HG02885 (cell line): ENCODE measurements at regions not wholly inside any gene's neighbourhood (a gene's known extent, or its start where the extent isn't known, plus 50 kb on each side); places are given as distances from the start of the nearest gene placed in this dataset.

Source experiments
- ATAC-seq: cut with Tn5 transposase; IDR thresholded peaks from one replicate; pipeline ENCODE4 v1.9.1; 2021; ENCODE audit warnings: mild to moderate bottlenecking; ENCODE audit not compliant: unreplicated experiment, poor library complexity

DNA sequence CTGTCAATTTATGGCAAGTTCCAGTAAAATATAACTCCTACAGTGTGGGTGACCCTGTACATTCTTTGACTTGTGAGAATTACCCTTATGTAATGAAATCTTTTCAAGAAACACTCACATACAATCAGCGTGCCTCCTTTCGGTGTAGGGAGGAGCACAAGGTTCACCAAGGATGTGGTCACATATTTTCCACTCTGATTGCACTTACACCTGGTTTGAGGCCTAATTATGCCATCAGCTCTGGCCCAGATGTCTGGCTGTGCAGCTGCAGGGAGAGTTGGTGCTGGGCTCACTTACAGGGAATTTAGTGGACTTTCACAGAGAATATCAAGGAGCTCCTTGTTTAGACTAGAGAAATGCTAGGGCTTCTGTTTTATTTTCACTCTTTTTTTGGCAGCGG, 146.0 kb upstream of the STEAP4 start:
- ATAC-seq = peak; percentile 62

DNA sequence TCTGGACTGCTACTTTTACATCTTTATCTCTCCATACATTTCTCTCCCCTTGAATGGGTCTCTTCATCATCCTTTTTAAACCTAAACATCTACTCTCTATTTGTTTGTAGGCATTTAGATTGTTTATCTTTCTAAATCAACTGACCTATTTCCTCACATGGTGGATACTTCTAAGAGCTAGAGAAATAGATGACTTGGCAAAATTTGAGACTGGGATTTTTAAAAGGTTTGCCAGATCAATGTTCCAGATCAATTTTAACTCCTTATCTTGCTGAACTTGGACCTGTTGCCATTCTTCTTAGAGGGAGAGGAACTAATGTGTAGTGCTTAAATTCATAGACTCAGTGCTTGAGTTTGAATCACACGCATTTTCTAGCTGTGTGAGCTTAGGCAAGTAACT, 144.2 kb upstream of the STEAP4 start:
- ATAC-seq = no peak

- ATAC-seq = no peak
Observed at GRCh38 chr7:88449410-88449809, 142.7 kb upstream of the STEAP4 start.

DNA sequence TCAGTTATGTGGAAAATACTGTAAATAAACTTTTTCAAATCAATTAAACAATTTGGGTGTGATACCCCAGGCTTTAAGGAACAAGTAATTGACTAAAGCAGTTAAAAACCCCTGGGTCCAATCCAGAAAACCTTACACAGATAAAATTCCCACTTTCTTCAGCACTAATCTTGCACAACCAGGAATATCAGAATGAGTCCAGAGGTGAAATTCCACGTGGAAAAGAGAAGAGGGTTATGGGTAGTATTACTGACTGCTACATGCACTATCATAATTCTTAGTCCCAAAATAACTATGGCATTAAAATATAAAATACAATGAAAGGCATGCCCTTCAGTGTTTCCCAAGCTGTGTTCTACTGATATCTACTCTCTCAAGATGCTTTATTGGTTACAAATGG, 135.7 kb upstream of the STEAP4 start:
- no peak for ATAC-seq

DNA sequence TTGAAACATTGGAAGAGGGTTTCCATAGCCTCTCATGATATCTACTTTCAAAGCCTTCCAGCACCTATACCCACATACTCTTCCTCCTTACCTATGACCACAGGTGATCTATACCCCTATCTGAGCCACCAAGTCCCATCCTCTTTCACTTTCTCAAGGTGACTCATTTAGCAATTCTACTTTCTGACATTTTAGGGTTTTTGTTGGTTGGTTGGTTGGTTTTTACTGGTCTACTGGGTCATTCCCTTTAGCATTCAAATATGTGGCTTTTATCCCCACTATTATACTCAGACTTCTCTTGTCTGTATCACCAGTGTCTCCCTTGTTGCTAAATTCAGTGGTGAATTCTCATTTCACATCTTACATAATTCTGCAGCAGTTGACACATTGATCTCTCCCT, 130.4 kb upstream of the STEAP4 start:
- peak; percentile 65 for ATAC-seq

GRCh38 chr7:88432301-88432700, 125.6 kb upstream of the STEAP4 start:
- no peak for ATAC-seq

- ATAC-seq = no peak
Observed at GRCh38 chr7:88431882-88432281, 125.2 kb upstream of the STEAP4 start.

DNA sequence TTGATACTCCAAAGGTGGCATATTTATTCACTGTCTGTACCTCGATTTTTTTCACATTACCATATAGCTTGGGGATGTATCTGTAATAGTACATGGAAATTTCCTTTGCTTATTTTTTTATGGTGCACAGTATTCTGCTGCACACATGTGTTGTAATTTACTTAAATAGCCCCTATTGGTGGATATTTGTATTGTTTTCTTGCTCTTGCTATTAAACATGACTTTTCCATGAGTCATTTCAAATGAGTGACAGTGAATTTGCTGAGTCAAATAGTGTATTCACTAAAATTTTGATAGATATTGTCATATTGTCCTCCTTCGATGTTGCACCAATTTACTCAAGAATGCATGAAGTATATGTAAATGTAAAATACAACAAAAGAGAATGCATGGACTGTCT, 122.7 kb upstream of the STEAP4 start:
- ATAC-seq = no peak

DNA sequence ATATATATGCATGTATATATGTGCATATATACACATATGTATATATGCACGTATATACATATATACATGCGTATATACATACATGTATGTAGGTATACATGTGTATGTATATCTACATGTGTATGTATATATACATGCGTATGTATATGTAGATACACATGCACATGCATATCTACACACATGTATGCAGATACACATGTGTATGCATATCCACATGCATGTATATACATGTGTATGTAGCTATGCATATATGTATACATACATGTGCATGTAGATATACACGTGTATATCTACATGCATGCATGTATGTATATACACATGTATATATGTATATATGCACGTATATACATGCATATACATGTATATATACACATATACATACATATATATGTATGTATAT, 95.8 kb upstream of the STEAP4 start:
- no peak for ATAC-seq

DNA sequence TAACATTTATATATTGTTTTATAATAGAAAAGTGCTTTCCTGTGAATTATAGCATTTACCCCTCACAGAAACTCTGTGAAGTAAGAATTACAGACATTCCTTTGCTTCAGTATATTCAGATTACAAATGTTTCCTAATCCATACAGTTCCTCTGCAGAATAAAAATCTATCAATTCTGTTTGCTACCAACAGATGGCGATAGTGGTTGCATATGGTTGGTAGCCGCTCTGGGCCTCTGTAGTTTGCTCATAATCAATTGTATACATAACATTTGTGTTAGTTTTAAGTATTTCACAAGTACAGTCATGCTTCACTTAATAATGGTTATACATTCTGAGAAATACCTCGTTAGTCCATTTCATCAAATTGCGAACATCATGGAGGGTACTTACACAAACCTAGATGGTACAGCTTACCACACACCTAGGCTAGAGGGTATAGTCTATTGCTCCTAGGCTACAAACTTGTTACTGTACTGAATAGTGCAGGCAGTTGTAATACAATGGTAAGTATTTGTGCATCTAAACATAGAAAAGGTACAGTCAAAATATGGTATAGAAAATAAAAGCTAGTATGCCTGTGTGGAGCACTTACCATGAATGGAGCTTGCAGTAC, 94.4 kb upstream of the STEAP4 start:
- ATAC-seq = peak; percentile 48

DNA sequence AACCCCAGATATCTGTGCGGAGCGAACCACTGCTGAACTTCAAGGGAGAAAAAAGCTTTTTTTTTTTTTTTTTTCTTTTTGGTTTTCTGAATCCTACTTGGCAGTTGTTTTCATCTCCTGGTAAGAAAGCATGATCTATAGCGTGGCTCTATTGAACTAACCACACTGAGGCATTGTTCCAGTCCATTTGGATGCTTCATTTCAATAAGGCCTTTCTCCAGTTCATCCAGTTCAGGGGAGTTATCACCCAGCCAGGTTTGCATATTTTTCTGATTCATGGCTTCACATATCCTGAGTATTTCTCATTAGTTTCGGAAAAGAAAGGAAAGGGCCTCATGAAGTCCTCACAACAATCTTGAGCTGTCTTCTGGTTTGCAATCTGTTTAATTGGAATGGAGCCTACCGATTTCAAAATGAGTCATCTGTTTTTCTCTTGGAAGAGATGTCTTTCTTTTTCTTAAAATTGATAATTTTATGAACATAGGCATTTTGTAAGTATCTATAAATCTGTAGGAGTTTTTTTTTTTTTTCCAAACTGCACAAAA, 93.1 kb upstream of the STEAP4 start:
- no peak for ATAC-seq

DNA sequence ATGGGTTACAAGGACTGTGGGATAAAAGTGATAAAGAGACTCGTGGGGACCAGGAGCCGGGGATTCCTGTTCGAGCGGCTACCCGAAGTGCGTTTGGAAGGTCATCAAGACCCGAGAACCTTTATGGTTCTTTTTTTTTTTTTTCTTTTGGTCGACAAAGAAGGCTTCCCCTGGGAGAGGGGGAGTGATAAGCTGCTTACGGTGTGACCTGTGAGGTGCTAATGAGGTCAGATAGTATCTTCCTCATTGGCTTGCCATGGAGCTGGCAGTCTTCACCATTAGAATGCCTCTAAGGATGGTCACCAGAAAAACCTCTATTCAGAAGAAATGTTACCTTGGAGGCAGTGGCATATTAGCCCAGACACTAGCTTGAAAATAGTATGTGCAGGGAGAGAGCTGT, 92.3 kb upstream of the STEAP4 start:
- ATAC-seq = no peak

DNA sequence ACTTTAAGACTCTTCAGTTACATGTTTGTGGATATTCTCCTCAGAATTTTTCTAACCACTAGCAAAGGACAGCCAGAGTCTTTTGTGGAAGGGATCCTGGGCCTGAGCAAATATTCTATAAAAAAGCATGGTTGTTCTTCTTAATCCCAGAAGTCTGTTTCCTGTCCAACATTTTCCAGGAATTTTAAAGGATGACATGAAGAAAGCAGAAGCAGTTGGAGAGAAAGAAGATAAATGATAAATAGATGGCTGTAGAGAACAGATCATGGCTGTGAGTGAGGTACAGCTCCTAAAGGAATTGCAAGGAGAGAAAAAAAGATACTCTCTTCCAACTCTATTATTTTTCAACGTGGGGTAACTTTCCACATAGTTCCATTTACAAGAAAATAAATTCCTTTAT, 91.8 kb upstream of the STEAP4 start:
- ATAC-seq = no peak

DNA sequence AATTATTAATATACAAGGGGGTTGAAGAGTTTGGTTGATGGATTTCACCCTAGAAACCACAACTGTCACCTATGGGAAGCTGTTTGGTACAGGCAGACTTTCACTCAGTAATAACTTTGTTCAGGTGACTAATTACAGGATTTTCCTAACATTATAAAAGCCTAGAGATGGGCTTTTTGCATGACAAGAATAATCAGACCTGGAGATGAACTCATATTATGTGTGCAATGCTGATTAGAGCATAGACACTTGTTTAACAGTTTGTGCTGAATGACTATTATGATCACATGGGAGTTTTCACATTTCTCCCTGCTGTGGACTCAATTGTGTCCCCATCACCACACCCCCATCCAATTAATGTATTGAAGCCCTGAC, 90.2 kb upstream of the STEAP4 start:
- ATAC-seq = peak; percentile 38

DNA sequence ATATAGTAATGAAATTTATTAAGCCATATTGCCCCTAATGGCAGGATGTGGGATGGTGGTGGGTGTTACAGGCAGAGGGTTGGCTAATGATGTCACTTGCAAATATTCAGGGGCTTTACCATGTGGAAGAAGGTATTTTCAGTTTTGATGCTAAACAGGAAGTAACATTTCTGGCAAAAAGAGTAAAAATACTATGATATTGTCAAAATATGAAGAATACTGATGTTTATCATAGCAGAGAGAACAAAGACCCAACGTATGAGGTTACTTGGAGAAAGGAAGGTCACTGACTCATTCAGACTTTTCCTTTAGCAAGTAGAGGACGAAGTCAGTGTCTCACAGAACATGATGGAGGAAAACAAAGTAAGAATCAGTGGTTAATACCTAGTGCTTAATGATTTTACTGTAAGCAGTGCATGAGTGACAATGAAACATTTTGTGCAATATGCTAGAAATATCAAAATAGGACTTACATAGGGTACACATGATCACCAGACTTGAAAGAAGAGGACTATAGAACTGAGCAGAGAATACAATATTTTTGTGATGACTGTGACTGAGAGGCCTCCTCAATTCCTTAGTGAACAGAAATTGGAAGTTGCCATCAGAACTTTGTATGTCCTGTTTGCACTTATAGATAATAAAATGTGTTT, 89.7 kb upstream of the STEAP4 start:
- peak; percentile 78 for ATAC-seq

DNA sequence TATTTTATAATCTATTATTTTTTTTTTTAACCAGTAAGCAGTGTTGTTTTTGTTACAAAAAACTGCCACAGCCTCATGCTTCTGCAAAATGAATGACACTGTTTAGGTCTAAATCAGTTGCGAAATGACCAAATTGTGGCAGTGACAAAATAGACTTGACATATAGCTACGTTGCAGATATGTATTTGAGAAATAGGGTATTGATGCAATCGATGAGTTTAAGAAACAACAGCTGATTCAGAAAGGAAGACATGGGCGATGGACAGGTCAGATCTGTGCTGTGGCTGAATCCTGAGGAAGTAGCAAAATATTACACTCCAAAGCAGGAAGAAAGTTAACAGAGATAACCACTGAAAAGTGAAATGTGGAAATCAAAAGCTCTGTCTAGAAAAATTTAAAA, 89.0 kb upstream of the STEAP4 start:
- ATAC-seq = no peak

GRCh38 chr7:88391247-88391646, 84.6 kb upstream of the STEAP4 start:
- no peak for ATAC-seq

- no peak for ATAC-seq
Observed at GRCh38 chr7:88387368-88387767, 80.7 kb upstream of the STEAP4 start.

DNA sequence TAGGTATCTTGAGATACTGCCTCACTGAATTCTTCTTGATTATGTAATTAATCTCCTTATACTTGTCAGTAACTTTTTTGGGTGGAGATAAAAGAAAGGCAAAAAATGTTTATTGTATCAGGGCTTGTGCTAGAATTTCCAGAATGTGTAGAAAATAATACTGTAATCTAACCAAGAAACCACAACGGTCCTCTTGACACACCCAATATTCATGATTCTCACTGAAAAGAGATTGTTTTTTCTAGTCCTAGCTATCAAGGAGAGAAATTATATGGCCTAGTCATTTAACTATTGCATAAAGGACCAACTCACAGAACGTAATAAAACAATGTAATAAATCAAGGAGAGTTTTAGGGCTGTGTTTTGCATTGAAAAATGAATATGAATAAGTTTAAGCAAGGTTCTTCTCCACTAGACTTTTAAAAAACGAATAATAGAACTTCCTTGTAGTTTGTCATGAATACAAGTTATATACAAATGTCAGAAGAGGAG, 80.0 kb upstream of the STEAP4 start:
- ATAC-seq = no peak

DNA sequence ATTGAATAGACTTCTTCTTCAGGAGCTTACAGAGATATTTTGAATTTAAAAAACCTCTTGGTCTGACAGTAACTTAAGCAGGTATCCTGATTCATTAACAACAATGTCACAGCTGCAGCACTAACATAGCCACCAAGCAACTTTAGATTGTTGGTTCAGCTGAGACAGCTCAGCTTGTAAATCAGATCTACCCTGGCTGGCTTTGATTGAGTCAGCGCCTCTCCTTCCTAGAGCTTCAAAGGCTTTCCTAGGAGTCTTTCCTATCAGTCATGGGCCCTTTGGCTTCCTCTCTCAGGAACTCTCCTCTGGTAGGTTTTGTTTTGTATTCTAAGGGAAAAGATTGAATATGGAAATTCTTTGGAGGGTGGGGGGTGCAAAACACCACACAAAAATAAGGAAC, 70.7 kb upstream of the STEAP4 start:
- no peak for ATAC-seq

DNA sequence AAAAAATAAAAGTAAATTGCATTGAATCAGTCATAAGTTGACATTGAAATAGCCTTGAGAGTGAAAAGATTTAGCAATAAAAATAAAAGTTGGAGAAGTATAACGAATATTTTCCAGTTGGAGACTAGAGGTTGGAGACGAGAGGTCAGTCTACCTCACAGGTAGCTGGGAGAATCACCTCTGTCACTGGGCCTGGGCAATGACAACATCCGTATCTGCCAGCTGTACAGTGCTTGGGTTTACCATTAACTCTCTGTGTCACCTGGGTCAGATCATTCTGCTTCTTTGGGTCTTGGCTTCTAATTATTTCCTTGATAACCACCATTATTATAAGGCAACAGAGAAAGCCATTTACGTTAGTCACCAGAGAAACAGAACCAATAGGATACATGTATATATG, 62.0 kb upstream of the STEAP4 start:
- no peak for ATAC-seq

DNA sequence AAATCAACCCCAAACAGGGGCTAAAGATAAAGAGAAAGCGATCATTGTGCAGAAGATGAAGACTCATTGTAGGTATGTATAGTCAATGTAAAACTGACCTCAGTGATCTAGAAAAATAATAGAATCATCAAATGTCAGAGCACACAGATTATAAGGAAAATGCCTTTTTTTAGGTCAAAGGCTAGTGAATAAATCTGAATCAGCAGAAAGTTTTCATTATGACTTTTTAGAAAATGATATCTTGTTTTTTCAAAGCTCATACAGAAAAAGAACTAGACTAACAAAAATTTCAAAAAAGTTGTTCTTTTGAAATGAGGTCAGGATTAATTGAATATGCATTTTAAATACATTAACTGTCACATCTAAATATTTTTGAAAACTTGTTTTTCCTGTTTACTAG, 60.2 kb upstream of the STEAP4 start:
- no peak for ATAC-seq
